Pulmonary artery endothelial cell (primary cell): ENCODE measurements at regions not wholly inside any gene's neighbourhood (a gene's known extent, or its start where the extent isn't known, plus 50 kb on each side); places are given as distances from the start of the nearest gene placed in this dataset.

ENCODE experiments used
- DNase-seq: peaks from one replicate; pipeline ENCODE4 v3.0.0-alpha.2; 2011; ENCODE audit warnings: low read depth, low spot score

DNA sequence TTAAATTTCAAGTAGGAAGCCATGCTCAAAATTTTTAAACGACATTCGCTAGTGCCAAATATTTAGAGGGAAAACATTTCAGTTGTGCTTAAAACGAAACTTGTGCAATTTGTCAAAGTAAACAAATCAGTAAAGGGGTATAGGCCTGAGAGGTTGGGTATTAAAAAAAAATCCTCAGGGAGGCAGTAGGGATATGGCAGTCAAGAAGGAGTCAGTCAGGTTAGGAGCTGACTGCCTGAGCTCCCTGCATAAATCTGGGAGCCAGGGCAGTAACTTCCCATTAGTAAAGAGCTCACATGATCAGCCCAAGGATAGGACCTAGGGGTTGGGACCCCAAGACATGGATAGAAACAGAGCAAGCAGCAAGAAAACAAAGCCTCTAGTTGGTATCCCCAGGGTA lies 120.7 kb upstream of the STAC start:
- no peak for DNase-seq

DNA sequence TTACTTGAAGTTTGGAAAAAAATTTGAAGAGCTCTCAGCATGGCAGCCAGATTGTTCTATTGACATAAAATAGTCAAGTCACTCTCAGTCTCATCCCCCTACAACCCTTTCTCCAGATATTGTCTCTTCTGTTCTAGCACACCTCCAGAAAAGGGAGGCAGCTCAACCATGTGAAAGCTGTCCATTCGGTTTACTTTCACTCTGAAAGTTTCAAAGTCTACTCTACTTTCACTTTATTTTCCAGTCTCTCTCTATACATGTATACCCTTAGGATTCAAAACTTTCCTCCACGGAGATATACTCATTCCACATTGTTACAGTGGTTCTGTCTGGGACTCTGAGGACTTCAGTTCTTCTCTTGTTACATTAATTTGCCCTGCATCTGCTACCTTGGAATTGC lies 111.0 kb upstream of the STAC start:
- DNase-seq = no peak

DNA sequence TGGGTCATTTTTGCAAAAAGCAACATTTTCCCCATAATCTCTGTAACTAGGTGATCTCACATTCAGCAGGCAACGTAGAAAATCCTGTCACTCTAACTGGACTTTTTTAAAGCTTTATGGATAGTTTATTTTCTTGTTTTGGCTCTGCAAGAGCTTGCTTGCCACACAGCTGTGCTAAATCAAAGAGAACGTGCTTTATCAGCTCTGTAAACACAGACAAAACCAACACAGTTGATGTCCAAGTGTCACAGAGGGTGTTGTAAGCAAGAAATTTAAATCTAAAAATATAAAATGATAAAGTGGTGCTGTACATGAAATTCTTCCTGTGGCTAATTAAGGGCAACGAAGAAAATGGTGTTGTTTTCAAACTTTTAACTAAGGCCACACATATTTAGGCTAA lies 97.5 kb upstream of the STAC start:
- DNase-seq = no peak

DNA sequence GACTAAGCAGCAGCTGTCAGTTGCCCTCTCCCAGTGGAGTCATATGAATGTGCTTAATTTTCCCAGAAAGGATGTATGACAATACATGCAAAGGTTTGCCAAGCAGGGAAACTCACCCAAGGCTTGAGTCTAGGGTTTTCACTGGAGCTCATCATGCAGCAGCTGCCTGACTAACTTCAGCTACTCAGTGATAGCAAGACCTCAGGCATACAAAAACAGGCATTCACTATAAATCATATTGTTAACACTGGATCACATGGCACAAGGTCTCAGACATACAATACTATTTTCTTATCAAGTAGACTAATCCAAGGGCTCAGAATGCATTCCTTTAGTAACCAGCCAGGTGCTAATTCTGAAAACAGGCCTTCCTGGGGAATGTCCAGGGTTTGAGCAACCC lies 85.0 kb upstream of the STAC start:
- DNase-seq = no peak

DNA sequence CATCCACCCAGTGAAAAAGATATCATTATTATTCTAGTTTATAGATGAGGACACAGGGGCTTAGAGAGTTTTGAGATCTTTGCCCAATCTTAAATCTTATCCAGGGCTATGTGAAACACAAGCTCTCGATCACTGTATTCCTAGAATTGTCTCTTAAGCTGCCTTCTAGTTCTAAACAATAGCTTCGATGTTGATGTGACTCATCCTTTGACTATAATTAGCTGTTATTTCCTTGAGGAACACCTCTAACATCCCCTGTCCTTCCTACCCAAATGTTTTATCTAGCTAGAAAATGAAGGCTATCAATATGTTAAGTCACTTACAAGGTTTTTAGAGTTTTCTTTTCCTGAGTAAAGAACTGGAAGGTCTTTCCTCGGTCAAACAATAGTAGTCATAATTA lies 83.1 kb upstream of the STAC start:
- DNase-seq = no peak

DNA sequence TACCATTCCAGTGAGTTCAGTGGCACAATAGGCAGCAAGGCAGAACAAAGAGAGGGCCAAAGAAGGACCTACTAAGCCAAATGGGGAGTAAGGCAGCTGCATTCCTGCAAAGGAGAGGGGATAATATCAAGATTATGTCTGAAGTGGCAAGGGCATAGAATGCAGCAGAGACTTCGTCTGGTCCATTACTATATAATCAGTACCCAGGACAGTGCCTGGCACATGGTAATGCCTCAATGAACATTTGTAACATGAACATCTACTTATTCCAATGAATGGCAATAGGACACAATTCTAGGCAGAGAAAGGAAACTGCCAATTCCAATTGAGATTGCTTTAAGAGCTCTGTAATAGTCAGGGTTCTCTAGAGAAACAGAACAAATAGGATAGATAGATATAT lies 82.1 kb upstream of the STAC start:
- no peak for DNase-seq

DNA sequence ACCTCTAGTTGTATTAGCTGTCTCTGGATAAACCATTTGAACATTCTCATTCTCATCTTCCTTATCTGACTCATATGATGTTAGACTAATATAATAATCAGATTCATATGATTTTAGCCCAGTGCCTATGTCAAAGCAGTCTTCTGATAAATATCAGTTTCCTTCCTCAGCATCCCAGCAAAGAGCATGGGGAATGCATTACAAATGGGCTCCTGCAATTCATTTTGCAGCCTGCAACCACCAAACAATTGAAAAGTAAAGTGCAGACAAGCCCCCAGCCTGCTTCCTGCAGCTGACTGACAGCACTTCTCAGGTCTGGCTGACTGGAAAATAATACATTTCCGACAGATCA lies 78.2 kb upstream of the STAC start:
- no peak for DNase-seq

DNA sequence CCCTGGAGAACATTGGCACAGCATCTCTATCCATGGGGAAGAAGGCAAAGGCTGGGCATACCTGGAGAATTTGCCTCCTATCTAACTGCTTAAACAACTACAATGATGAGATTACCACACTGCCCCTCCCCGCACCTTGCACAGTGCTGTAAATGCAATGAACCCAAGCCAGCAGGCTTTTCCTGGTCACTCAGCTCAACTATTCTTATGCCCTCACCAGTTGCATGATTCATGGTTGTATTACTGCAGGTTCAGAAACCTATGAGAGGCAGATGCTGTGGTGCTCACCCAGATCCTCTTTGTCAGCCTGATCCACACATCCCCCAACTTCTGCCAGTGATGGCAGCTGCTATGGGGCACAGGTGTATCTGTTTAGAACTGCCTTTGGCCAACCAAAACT lies 77.7 kb upstream of the STAC start:
- no peak for DNase-seq

DNA sequence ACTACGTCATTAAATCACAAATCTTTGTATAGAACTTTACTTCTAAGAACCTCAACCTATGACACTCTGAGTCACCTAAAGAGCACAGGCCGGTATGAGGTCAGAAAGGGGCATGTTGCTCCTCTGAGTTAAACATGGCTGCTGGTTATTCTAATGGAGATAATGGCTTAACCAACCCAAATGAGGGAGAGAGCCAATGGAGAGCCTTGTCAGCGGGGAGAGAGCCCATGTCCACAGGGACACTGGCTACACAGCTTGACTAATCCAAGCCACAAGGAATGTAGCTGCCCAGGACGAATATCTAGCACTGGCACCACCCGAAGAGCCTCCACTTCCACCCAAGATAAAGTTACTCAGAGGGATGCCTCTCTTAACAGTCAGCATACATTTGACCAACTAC lies 77.0 kb upstream of the STAC start:
- no peak for DNase-seq

DNA sequence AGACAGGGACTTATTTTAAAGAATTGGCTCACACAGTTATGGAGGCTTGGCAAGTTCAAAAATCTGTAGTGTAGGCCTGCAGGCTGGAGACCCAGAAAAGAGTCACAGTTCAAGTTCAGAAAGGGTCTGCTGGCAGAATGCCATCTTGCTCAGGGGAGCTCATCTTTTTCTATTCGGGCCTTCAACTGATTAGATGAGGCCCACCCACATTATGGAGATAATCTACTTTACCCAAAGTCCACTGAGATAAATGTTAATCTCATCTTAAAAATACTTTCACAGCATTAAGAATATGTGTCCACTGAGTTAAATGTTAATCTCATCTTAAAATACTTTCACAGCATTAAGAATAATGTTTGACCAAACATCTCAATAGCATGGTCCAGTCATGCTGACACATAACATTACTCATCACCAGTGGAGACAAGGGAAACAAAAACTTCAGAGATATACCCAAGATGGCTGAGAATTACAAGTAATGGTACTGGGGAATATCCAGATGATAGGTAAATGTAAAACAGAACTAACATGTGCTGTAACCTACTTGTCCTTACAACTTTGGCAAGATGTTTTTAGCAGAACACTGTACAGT lies 74.3 kb upstream of the STAC start:
- DNase-seq = no peak

DNA sequence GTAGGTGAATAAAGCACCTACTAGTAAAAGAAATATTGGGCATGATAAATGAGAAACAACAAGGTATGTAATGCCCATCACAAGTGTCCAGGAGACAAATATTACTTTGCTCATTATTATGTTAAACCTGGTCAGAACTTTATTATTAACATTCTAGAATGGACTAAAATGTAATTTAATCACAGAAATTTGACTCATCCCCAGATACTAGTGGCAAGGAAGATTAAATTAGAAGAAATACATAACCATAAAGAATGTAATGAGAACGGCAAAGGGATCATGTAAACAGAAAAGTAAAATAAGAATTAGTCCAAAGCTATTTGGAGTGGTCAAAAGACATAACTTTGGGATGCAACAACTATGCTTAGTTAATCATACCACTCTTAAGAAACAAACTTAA lies 71.2 kb upstream of the STAC start:
- no peak for DNase-seq

DNA sequence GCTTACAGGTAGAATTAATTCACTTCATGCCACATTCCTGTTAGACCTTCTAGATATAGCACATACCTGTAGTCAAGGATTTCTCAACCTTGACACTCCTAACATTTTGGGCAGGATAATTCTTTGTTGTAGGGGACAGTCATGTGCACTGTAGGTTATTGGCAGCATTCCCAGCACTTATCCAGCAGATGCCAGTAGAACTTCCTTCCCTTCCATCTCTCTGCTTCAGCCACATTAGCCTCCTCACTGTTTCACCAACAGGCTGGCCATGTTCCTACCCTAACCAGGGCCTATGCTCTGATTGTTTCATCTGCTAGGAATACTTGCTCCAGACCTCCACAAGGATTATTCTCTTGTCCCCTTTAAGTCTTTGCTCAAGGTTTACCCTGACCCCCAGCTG lies 68.0 kb upstream of the STAC start:
- DNase-seq = no peak

DNA sequence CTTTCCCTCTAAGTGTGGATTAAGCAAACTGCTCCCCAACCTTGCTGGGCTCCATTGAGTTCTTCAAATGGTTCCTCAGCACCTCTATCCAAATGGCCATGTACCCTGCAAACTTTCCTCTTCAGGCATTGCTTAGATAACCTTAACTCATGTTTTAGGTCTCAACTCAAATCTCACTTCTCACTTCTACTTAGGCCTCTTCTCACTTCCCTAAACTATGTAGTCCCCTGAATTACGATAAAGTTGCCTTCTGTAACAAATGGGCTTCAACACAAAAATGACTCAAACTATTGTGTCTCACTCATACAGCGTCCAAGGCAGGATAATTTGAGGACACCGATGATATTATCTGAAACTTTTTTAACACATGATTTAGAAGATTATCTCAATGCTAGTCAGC lies 62.4 kb upstream of the STAC start:
- DNase-seq = no peak

DNA sequence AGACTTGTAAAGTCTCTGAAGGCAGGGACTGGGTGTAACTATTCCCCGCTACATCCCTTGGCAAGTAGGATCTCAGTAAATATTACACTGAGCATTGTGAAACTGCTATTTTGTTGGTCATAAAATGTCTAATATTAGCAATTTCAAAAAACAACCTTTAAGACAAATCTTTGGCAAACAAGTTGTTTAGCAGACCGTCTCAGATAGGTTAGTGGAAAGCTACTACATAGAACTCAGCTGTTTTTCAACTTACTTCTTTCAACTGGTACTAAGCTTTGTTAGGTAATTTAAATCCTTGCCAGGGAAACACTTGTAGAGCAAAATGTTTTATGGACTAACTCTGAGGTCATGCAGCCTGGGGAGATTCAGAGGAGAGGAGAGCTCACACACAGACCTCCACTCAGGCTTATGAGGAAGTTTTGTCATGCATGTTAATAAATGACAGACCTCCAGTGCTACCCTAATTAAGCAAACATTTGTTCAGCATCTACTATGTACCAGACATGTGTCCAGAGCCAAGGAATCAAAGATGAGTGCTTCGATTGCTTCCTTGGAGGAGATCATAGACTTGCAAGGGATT lies 61.6 kb upstream of the STAC start:
- no peak for DNase-seq

DNA sequence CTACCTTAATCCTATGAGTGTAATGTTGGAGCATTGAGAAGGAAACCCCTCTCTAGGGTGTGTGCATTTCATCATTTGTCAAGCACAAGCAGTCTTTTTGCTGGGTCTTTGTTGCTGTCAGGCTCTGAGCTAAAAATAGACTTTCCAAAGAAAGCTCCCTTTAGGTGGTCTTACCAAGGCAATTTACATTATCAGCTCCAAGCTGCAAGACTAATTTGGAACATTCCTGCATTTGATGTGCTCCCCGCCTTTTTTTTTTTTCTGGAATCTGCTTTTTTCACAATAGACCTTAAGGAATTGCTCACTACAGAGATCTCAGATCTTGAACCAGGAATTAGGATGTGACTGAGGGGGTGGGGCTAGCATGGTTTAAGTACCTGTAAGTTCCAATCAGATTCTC lies 60.6 kb upstream of the STAC start:
- DNase-seq = no peak
